Stimulated activated naive CD8-positive, alpha-beta T cell treated with anti-CD3 and anti-CD28 coated beads, Interleukin-15, Interleukin-2, amounts not matched to agents 100 U/mL and 50 U/mL, for 24 hours (primary cell): ENCODE measurements at regions not wholly inside any gene's neighbourhood (a gene's known extent, or its start where the extent isn't known, plus 50 kb on each side); places are given as distances from the start of the nearest gene placed in this dataset.

Source experiments
- ATAC-seq: fragments of 150-1000 bp; cut with Tn5 transposase; one replicate; pipeline ENCODE4 v1.10.0; 2021
- DNase-seq: peaks from one replicate; pipeline ENCODE4 v3.0.0; 2021

- no peak for ATAC-seq
Measured at GRCh38 chr1:228920831-228921230, 185.6 kb downstream of the RHOU start.

GRCh38 chr1:228921481-228921880 is 186.2 kb downstream of the RHOU start:
- no peak for ATAC-seq
- no peak for DNase-seq

More at GRCh38 chr1:228920831-228921230, 185.6 kb downstream of the RHOU start:
- DNase-seq: no peak

GRCh38 chr1:228922722-228923376 is 187.6 kb downstream of the RHOU start:
- ATAC-seq: no peak
- DNase-seq: no peak

GRCh38 chr1:228923973-228924686 is 188.9 kb downstream of the RHOU start:
- DNase-seq (no peak), ATAC-seq (no peak)

- no peak for DNase-seq
- ATAC-seq: no peak
Measured at GRCh38 chr1:228925691-228926090, 190.4 kb downstream of the RHOU start.

GRCh38 chr1:228927421-228927820 is 192.1 kb downstream of the RHOU start:
- DNase-seq: no peak
- ATAC-seq: no peak

- ATAC-seq: peak; percentile 84
- no peak for DNase-seq
Measured at GRCh38 chr1:228927946-228928898, 192.9 kb downstream of the RHOU start.

- ATAC-seq (no peak), DNase-seq (no peak)
Measured at GRCh38 chr1:228929476-228930027, 194.3 kb downstream of the RHOU start.

GRCh38 chr1:228930479-228930957 is 195.2 kb downstream of the RHOU start:
- ATAC-seq (no peak), DNase-seq (no peak)

- ATAC-seq (no peak), DNase-seq (no peak)
Measured at GRCh38 chr1:228933753-228934152, 198.5 kb downstream of the RHOU start.

GRCh38 chr1:228935198-228935663 is 200.0 kb downstream of the RHOU start:
- no peak for DNase-seq
- ATAC-seq: no peak

GRCh38 chr1:228935855-228936727 is 200.8 kb downstream of the RHOU start:
- peak; percentile 21 for DNase-seq
- ATAC-seq: no peak

- DNase-seq: no peak
- no peak for ATAC-seq
Measured at GRCh38 chr1:228936881-228937280, 201.6 kb downstream of the RHOU start.

GRCh38 chr1:228937351-228937750 is 202.1 kb downstream of the RHOU start:
- ATAC-seq: no peak

GRCh38 chr1:228937851-228938536 is 202.7 kb downstream of the RHOU start:
- ATAC-seq (no peak), DNase-seq (no peak)

More at GRCh38 chr1:228937351-228937750, 202.1 kb downstream of the RHOU start:
- DNase-seq: no peak

GRCh38 chr1:228938537-228938901 is 203.2 kb downstream of the RHOU start:
- peak; percentile 62 for ATAC-seq
- no peak for DNase-seq

GRCh38 chr1:228939001-228939691 is 203.9 kb downstream of the RHOU start:
- DNase-seq: no peak
- ATAC-seq: no peak

GRCh38 chr1:228939881-228940392 is 204.7 kb downstream of the RHOU start:
- DNase-seq: no peak
- no peak for ATAC-seq

- ATAC-seq (no peak), DNase-seq (no peak)
Measured at GRCh38 chr1:228940526-228940925, 205.2 kb downstream of the RHOU start.

- no peak for DNase-seq
- no peak for ATAC-seq
Measured at GRCh38 chr1:228940926-228941325, 205.6 kb downstream of the RHOU start.
